Left lung (tissue), 4 donors: ENCODE measurements at regions not wholly inside any gene's neighbourhood (a gene's known extent, or its start where the extent isn't known, plus 50 kb on each side); places are given as distances from the start of the nearest gene placed in this dataset.

Source experiments
- ATAC-seq: fragments of 200-7000 bp; cut with Tn5 transposase; one replicate; pipeline ENCODE4 v1.9.1; 2020; ENCODE audit warnings: moderate library complexity
- DNase-seq, 4 donors: peaks; one replicate each; pipeline ENCODE4 v3.0.0-alpha.2; 2013 to 2020
- H3K27ac ChIP-seq, 2 donors: fragments of 200-600 bp; sonication (generic) in 1 of 2; one replicate each; pipeline versions ENCODE4 v1.5.0 to v1.8.0; 2020 to 2021
- H3K27me3 ChIP-seq, 2 donors: fragments of 200-600 bp; sonication (generic) in 1 of 2; one replicate each; pipeline versions ENCODE4 v1.5.0 to v1.8.0; 2020 to 2021
- H3K36me3 ChIP-seq, 2 donors: fragments of 200-600 bp; sonication (generic) in 1 of 2; one replicate each; pipeline versions ENCODE4 v1.5.0 to v1.8.0; 2020 to 2021
- H3K4me1 ChIP-seq, 2 donors: fragments of 200-600 bp; one replicate each; pipeline ENCODE4 v1.8.0; 2021
- H3K4me3 ChIP-seq, 2 donors: fragments of 200-600 bp; sonication (generic) in 1 of 2; one replicate each; pipeline versions ENCODE4 v1.5.0 to v1.8.0; 2020 to 2021; ENCODE audit warnings: mild to moderate bottlenecking in 1 of 2
- H3K9me3 ChIP-seq, 2 donors: fragments of 200-600 bp; sonication (generic) in 1 of 2; one replicate each; pipeline versions ENCODE4 v1.5.0 to v1.8.0; 2020 to 2021
- intact Hi-C, 2 donors: fragments of 100-400 bp; cut with DNase I; formaldehyde crosslinking; loops; one replicate each; pipeline versions ENCODE4 v1.11.2 to v1.14.2; 2022
- TF ChIP-seq, protein P1 (sequence below), 2 donors: fragments of 200-600 bp; sonication (generic) in 1 of 2; IDR thresholded peaks; one replicate each; pipeline versions ENCODE4 v1.5.0 to v1.8.0; 2021; ENCODE audit warnings: antibody characterized with exemption in 2 of 2
- donor health status: DM: no; HTN: yes; CAD: no.
- donor health status: DM: no; HTN: no; CAD: no.

DNA sequence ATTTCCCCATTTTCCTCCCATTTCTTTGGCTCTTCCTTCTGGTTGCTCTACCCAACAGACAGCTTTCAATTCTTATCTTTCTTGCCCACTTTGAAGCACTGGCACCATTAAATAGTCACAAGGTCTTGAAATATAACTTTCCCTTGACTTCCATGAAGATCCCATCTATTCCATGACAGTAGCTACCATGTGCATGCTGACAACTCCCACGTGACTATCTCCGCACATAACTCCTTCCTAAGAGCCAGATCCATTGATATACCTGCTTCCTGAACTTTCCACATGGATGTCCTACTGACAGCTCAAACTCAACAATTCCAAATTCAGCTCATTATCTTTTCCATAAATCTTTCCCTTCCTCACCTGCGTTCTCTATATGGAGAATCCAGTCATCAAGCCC lies 101.4 kb downstream of the RIN2 start:
- TF ChIP-seq, protein P1, sequence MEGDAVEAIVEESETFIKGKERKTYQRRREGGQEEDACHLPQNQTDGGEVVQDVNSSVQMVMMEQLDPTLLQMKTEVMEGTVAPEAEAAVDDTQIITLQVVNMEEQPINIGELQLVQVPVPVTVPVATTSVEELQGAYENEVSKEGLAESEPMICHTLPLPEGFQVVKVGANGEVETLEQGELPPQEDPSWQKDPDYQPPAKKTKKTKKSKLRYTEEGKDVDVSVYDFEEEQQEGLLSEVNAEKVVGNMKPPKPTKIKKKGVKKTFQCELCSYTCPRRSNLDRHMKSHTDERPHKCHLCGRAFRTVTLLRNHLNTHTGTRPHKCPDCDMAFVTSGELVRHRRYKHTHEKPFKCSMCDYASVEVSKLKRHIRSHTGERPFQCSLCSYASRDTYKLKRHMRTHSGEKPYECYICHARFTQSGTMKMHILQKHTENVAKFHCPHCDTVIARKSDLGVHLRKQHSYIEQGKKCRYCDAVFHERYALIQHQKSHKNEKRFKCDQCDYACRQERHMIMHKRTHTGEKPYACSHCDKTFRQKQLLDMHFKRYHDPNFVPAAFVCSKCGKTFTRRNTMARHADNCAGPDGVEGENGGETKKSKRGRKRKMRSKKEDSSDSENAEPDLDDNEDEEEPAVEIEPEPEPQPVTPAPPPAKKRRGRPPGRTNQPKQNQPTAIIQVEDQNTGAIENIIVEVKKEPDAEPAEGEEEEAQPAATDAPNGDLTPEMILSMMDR (IDR thresholded peaks at IDR 0.05) = no peak
- DNase-seq (no peak), ATAC-seq (no peak)
- Histone ChIP-seq H3K36me3 (no peaks in the 10 kb centered on the region), H3K4me1 (no peaks in the 10 kb centered on the region), H3K27me3 (no peaks in the 10 kb centered on the region), H3K9me3 (no peaks in the 10 kb centered on the region), H3K4me3 (no peak overlapping the region), H3K27ac (no peak overlapping the region)
- intact Hi-C loops = no loop called here

DNA sequence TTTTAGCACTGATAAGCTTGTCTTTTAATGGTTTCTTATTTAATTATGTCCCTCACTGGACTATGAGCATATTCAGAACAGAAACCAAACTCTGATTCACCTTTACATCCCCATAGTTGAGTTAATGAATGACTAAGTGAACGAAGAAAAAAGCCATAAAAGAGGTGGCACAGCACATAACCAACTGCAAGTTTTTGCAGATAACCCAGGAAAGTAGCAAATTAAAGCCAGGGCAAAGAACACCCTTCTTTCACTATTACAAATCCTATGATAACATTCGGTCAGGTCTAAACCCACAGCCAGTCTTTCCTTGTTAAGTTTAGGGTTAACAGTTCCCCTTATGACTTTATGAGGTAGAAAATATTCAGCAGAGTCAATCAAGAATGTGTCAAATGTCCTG lies 102.7 kb downstream of the RIN2 start:
- Histone ChIP-seq H3K27ac (no peak overlapping the region), H3K4me1 (no peaks in the 10 kb centered on the region), H3K9me3 (no peaks in the 10 kb centered on the region), H3K27me3 (no peaks in the 10 kb centered on the region), H3K36me3 (no peaks in the 10 kb centered on the region), H3K4me3 (no peak overlapping the region)
- DNase-seq = no peak
- ATAC-seq = no peak
- TF ChIP-seq, protein P1 (IDR thresholded peaks at IDR 0.05) = no peak
- intact Hi-C loops = no loop called here

DNA sequence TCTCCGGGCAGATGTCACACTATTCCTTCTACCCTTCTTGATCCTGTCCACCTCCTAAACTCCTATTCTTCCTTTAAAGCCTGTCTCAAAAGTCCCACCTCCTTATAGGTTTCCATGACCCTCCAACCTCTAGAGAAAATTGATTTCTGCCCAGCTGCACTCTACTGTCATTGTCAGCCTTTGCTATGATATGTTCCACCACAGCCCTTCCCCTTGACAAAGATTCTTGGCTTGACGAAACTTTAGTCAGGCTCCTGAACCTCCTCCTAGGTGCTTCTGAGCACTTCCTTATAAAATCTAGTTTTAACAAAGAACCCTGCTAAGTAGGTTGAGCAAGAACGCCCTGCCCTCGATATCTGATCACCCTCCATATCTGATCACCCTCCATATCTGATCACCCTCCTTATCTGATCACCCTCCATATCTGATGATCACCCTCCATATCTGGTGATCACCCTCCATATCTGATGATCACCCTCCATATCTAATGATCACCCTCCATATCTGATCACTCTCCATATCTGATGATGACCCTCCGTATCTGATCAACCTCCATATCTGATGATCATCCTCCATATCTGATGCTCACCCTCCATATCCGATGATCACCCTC lies 103.2 kb downstream of the RIN2 start:
- TF ChIP-seq, protein P1 (IDR thresholded peaks at IDR 0.05) = no peak
- Histone ChIP-seq H3K27ac (no peak overlapping the region), H3K36me3 (no peaks in the 10 kb centered on the region), H3K9me3 (no peaks in the 10 kb centered on the region), H3K4me1 (no peaks in the 10 kb centered on the region), H3K4me3 (no peak overlapping the region), H3K27me3 (no peaks in the 10 kb centered on the region)
- DNase-seq = no peak
- intact Hi-C loops = no loop called here
- no peak for ATAC-seq

DNA sequence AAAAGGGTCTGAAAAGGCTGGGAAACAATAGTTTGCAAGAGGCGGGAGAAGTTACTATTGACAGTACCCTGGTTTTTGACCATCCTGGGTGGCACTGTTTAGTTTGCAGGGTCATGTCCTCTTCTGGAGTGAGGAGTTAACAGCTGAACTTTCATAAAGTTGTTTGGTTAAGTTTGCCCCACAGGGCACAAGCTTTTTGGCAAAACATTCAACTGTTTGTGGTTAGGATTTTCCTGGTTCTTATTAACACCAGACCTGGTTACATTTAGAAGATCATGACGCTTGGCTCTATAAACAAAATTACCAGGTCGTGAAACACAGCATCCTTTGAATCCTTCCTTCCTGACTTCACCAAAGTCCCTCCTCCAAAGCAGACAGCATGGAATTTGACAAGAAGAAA lies 106.1 kb downstream of the RIN2 start:
- DNase-seq = no peak
- Histone ChIP-seq H3K9me3 (no peaks in the 10 kb centered on the region), H3K4me1 (peaks cover 0 to 23% of the 10 kb centered on the region in 2 donors), H3K36me3 (no peaks in the 10 kb centered on the region), H3K27me3 (no peaks in the 10 kb centered on the region), H3K27ac (no peak overlapping the region), H3K4me3 (no peak overlapping the region)
- no peak for ATAC-seq
- TF ChIP-seq, protein P1 (IDR thresholded peaks at IDR 0.05) = no peak
- intact Hi-C loops = no loop called here

DNA sequence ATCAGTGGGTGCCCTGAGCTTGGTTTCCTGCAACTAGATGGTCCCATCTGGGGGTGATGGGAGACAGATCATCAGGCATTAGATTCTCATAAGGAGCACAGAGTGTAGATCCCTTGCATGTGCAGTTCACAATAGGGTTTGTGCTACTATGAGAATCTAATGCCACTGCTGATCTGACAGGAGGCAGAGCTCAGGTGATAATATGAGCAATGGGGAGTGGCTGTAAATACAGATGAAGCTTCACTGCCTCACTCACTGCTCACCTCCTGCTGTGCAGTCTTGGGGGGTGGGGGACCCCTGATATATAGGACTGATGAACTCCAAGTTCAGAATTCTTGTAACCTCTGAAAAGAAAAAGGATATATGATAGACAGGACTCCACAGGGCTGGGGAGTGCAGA lies 108.0 kb downstream of the RIN2 start:
- no peak overlapping the region for H3K4me3 ChIP-seq
- H3K36me3 ChIP-seq = no peaks in the 10 kb centered on the region
- H3K27me3 ChIP-seq = no peaks in the 10 kb centered on the region
- peaks cover 0 to 23% of the 10 kb centered on the region in 2 donors for H3K4me1 ChIP-seq
- no peak for DNase-seq
- H3K9me3 ChIP-seq = no peaks in the 10 kb centered on the region
- intact Hi-C loops = no loop called here
- TF ChIP-seq, protein P1 (IDR thresholded peaks at IDR 0.05) = no peak
- no peak for ATAC-seq
- no peak overlapping the region for H3K27ac ChIP-seq
